ENCODE measurements at regions not wholly inside any gene's neighbourhood (a gene's known extent, or its start where the extent isn't known, plus 50 kb on each side); places are given as distances from the start of the nearest gene placed in this dataset.

DNA sequence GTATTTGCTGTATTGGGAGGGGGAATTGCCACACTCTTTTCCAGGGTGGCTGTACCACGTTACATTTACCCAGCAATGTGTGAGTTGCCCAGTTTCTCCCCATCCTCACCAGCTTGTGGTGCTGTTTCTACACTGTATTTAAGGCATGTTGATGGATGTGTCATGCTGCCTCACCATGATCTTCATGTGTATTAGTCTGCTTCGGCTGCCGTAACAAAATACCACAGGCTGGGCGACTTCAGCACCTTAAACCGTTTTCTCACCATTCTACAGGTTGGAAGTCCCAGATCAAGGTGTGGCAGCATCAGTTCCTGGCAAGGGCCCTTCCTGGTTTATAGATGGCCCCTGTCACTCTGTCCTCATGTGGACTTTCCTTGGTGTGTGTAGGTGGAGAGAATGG is 169.7 kb downstream of the IGLL1 start:
- TF ChIP-seq, protein P1, sequence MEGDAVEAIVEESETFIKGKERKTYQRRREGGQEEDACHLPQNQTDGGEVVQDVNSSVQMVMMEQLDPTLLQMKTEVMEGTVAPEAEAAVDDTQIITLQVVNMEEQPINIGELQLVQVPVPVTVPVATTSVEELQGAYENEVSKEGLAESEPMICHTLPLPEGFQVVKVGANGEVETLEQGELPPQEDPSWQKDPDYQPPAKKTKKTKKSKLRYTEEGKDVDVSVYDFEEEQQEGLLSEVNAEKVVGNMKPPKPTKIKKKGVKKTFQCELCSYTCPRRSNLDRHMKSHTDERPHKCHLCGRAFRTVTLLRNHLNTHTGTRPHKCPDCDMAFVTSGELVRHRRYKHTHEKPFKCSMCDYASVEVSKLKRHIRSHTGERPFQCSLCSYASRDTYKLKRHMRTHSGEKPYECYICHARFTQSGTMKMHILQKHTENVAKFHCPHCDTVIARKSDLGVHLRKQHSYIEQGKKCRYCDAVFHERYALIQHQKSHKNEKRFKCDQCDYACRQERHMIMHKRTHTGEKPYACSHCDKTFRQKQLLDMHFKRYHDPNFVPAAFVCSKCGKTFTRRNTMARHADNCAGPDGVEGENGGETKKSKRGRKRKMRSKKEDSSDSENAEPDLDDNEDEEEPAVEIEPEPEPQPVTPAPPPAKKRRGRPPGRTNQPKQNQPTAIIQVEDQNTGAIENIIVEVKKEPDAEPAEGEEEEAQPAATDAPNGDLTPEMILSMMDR (IDR thresholded peaks at IDR 0.05; ENCODE audit: control extremely low read depth, extremely low read depth, low read depth, missing control alignments) = no peak
- ChIA-PET CTCF (no interaction called here), POLR2A (no interaction called here)
- DNase-seq (ENCODE audit: extremely low spot score) = no peak

DNA sequence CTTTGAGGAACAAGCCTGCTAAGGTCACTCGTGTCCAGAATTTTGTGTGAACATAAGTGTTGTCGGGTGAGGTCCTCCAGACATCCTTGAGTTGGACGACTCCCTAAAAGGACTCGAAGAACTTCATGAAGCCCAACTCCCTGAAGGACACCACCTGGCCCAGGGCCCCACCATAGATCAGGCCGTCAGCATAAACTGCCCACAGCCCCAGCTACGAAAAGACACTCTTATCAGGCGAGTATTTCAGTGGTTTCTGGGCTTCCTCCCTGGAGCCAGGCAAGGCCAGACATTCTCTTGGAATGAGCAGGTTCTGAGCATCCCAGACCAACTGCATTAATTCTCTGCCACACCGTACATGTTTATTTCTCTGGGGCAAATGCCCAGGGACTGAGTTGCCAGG is 170.1 kb downstream of the IGLL1 start:
- TF ChIP-seq, protein P1 (IDR thresholded peaks at IDR 0.05; ENCODE audit: control extremely low read depth, extremely low read depth, low read depth, missing control alignments) = no peak
- DNase-seq (ENCODE audit: extremely low spot score) = no peak
- ChIA-PET CTCF (no interaction called here), POLR2A (no interaction called here)

GRCh38 chr22:23408321-23408720 is 171.8 kb downstream of the IGLL1 start:
- no peak for DNase-seq (ENCODE audit: extremely low spot score)
- TF ChIP-seq, protein P1 (IDR thresholded peaks at IDR 0.05; ENCODE audit: control extremely low read depth, extremely low read depth, low read depth, missing control alignments) = no peak
- POLR2A ChIA-PET = no interaction called here
- CTCF ChIA-PET = interaction anchor here (1.1 to 2.1 kb wide), 2 partner anchors 10 to 22 kb away, joined by 4 to 5 read pairs; no protein-coding TSS in a partner anchor

DNA sequence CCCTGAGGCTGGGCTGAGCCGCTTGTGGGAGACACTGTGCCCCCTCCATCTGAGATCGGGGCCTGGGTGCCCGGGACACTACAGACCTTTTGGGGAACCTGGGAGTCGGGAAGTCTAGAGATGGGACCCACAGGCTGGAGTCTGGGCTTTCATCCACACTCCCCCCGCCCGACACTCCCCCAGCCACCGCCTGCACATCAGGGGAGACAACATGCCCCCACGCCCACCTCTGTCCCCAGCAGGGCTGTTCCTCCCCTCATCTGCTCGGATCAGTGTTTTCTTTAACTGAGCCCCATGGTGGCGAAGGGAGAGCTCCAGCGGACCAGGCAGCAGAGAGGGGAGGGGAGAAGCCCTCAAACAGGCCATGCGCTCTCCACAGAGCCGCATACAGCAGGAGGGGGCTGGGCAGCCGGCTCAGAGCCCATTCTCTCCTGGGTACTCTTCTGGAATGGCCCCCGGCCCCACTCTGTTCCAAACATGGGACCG is 174.7 kb downstream of the IGLL1 start:
- CTCF ChIA-PET = interaction anchor here (1.1 to 1.5 kb wide), 3 partner anchors 10 to 222 kb away, joined by 3 to 4 read pairs (median 3); no protein-coding TSS in a partner anchor
- POLR2A ChIA-PET = no interaction called here
- TF ChIP-seq, protein P1 (IDR thresholded peaks at IDR 0.05; ENCODE audit: control extremely low read depth, extremely low read depth, low read depth, missing control alignments) = no peak
- no peak for DNase-seq (ENCODE audit: extremely low spot score)

GRCh38 chr22:23404689-23405365 is 175.3 kb downstream of the IGLL1 start:
- POLR2A ChIA-PET = no interaction called here
- TF ChIP-seq, protein P1 (IDR thresholded peaks at IDR 0.05; ENCODE audit: control extremely low read depth, extremely low read depth, low read depth, missing control alignments) = no peak
- no peak for DNase-seq (ENCODE audit: extremely low spot score)
- CTCF ChIA-PET = interaction anchor here (1.1 to 1.5 kb wide), 3 partner anchors 10 to 221 kb away, joined by 3 to 4 read pairs (median 3); no protein-coding TSS in a partner anchor

GRCh38 chr22:23403720-23404688 is 176.1 kb downstream of the IGLL1 start:
- ChIA-PET CTCF (interaction anchor here (1.1 kb wide), 2 partner anchors 11 to 18 kb away, joined by 3 to 4 read pairs; no protein-coding TSS in a partner anchor), POLR2A (no interaction called here)
- TF ChIP-seq, protein P1 (IDR thresholded peaks at IDR 0.05; ENCODE audit: control extremely low read depth, extremely low read depth, low read depth, missing control alignments) = no peak
- no peak for DNase-seq (ENCODE audit: extremely low spot score)

Data from GM10248 (cell line).